ENCODE measurements at regions not wholly inside any gene's neighbourhood (a gene's known extent, or its start where the extent isn't known, plus 50 kb on each side); places are given as distances from the start of the nearest gene placed in this dataset.

- DNase-seq: no peak
Observed at GRCh38 chr7:127530148-127530547, 55.2 kb downstream of the GCC1 start.

- no peak for DNase-seq
Observed at GRCh38 chr7:127527561-127527960, 57.8 kb downstream of the GCC1 start.

- DNase-seq: no peak
Observed at GRCh38 chr7:127525866-127526480, 59.4 kb downstream of the GCC1 start.

GRCh38 chr7:127516320-127516719, 69.1 kb downstream of the GCC1 start:
- DNase-seq: no peak

GRCh38 chr7:127514499-127514898, 70.9 kb downstream of the GCC1 start:
- peak; percentile 3 for DNase-seq

- DNase-seq: no peak
Observed at GRCh38 chr7:127513311-127513710, 72.1 kb downstream of the GCC1 start.

- no peak for DNase-seq
Observed at GRCh38 chr7:127512663-127513062, 72.7 kb downstream of the GCC1 start.

GRCh38 chr7:127504715-127505114, 80.7 kb downstream of the GCC1 start:
- no peak for DNase-seq

GRCh38 chr7:127501817-127502216, 83.6 kb downstream of the GCC1 start:
- no peak for DNase-seq

- no peak for DNase-seq
Observed at GRCh38 chr7:127487381-127487780, 94.9 kb upstream of the ZNF800 start.

- DNase-seq: no peak
Observed at GRCh38 chr7:127486654-127487053, 94.1 kb upstream of the ZNF800 start.

GRCh38 chr7:127485482-127485881, 93.0 kb upstream of the ZNF800 start:
- no peak for DNase-seq

- no peak for DNase-seq
Observed at GRCh38 chr7:127484954-127485353, 92.4 kb upstream of the ZNF800 start.

GRCh38 chr7:127478461-127478860, 86.0 kb upstream of the ZNF800 start:
- no peak for DNase-seq

GRCh38 chr7:127478024-127478355, 85.5 kb upstream of the ZNF800 start:
- no peak for DNase-seq

- no peak for DNase-seq
Observed at GRCh38 chr7:127477295-127478023, 85.0 kb upstream of the ZNF800 start.

- no peak for DNase-seq
Observed at GRCh38 chr7:127476618-127477017, 84.1 kb upstream of the ZNF800 start.

- DNase-seq: no peak
Observed at GRCh38 chr7:127474457-127474856, 81.9 kb upstream of the ZNF800 start.

- no peak for DNase-seq
Observed at GRCh38 chr7:127473409-127473808, 80.9 kb upstream of the ZNF800 start.

- no peak for DNase-seq
Observed at GRCh38 chr7:127460077-127460476, 67.6 kb upstream of the ZNF800 start.

- DNase-seq: peak; percentile 8
Observed at GRCh38 chr7:127451258-127451657, 58.8 kb upstream of the ZNF800 start.

- DNase-seq: no peak
Observed at GRCh38 chr7:127448566-127448965, 56.1 kb upstream of the ZNF800 start.

GRCh38 chr7:127447326-127447945, 54.9 kb upstream of the ZNF800 start:
- no peak for DNase-seq

GRCh38 chr7:127446842-127447241, 54.3 kb upstream of the ZNF800 start:
- no peak for DNase-seq

Data from DMS153 (cell line).